ENCODE measurements at regions not wholly inside any gene's neighbourhood (a gene's known extent, or its start where the extent isn't known, plus 50 kb on each side); places are given as distances from the start of the nearest gene placed in this dataset.

GRCh38 chr5:30040488-30041118 lies 1152.9 kb upstream of the CDH6 start:
- peak; percentile 39 for DNase-seq (ENCODE audit: low spot score)
- POLR2A ChIA-PET (ENCODE audit: low non-redundant PET), result no interaction called here
- CTCF ChIA-PET, result interaction anchor here (0.6 to 1.5 kb wide), 12 partner anchors 44 to 1577 kb away, joined by 3 to 5 read pairs (median 4); no protein-coding TSS in a partner anchor
- H3K27ac ChIP-seq, result no peak overlapping the region
- peak; percentile 94 for TF ChIP-seq CTCF (conservative IDR thresholded peaks at IDR 0.05; ENCODE audit: low read depth)

DNA sequence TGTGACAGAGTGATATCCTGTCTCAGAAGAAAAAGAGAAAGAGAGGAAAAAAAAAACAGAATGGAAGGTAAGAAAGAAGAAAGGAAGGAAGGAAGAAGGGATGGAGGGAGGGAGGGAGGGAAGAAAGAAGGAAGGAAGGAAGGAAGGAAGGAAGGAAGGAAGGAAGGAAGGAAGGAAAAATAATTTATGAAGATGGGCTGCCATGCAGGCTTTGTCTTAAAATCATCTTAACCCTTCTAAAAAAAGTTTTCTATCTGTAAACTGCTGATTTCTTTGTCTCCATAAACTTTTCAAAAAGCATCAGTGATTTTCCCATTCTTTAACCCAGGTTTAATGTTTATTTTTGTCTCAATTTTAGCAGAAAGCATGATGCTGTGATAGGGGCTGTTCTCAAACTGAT lies 1154.1 kb upstream of the CDH6 start:
- DNase-seq (ENCODE audit: low spot score), result no peak
- TF ChIP-seq CTCF (conservative IDR thresholded peaks at IDR 0.05; ENCODE audit: low read depth), result no peak

DNA sequence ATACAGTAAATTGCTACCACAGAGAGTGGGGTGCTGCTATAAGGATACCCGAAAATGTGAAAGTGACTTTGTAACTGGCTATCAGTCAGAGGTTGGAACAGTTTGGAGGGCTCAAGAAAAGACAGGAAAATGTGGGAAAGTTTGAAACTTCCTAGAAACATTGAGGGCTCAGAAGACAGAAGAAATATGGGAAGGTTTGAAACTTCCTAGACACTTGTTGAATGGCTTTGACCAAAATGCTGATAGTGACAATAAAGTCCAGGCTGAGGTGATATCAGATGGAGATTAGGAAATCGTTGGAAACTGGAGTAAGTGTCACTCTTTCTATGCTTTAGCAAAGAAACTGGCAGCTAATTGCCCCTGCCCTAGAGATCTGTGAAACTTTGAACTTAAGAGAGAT lies 1158.6 kb upstream of the CDH6 start:
- ChIA-PET POLR2A (ENCODE audit: low non-redundant PET) (no interaction called here), CTCF (no interaction called here)
- TF ChIP-seq CTCF (conservative IDR thresholded peaks at IDR 0.05; ENCODE audit: low read depth), result no peak
- H3K27ac ChIP-seq, result no peak overlapping the region
- no peak for DNase-seq (ENCODE audit: low spot score)

More for the DNA sequence above, 1154.1 kb upstream of the CDH6 start:
- POLR2A ChIA-PET (ENCODE audit: low non-redundant PET), result no interaction called here
- CTCF ChIA-PET, result no interaction called here
- no peak overlapping the region for H3K27ac ChIP-seq

- no peak for TF ChIP-seq CTCF (conservative IDR thresholded peaks at IDR 0.05; ENCODE audit: low read depth)
- DNase-seq (ENCODE audit: low spot score), result no peak
- ChIA-PET CTCF (no interaction called here), POLR2A (ENCODE audit: low non-redundant PET) (no interaction called here)
- no peak overlapping the region for H3K27ac ChIP-seq
Measured at GRCh38 chr5:30030101-30030500, 1163.4 kb upstream of the CDH6 start.

GRCh38 chr5:30001826-30002225 lies 1191.7 kb upstream of the CDH6 start:
- POLR2A ChIA-PET (ENCODE audit: low non-redundant PET), result no interaction called here
- no peak for TF ChIP-seq CTCF (conservative IDR thresholded peaks at IDR 0.05; ENCODE audit: low read depth)
- no peak overlapping the region for H3K27ac ChIP-seq
- DNase-seq (ENCODE audit: low spot score), result no peak
- CTCF ChIA-PET, result interaction anchor here (0.6 kb wide), 1 partner anchor 1164 kb away, joined by 3 read pairs; no protein-coding TSS in a partner anchor

DNA sequence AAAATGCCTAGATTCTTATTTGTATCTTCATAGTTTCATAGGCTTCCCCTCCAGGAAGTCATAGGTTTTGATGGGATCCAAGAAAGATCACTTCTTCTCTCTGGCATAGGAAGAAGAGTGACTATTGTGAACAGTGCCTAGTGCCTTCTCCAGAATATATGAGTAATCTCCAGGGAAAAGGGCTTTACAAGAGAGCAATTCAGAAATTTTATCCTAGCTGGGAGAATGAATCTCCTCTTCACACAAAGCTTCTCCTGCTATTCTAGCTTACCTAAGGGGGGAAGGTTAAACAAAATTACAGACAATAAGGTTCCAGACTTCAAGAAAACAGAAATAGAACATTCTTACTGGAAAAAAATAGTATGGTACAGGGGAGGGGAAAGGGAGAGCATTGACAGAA lies 1193.3 kb upstream of the CDH6 start:
- TF ChIP-seq CTCF (conservative IDR thresholded peaks at IDR 0.05; ENCODE audit: low read depth), result no peak
- ChIA-PET POLR2A (ENCODE audit: low non-redundant PET) (no interaction called here), CTCF (no interaction called here)
- no peak overlapping the region for H3K27ac ChIP-seq
- no peak for DNase-seq (ENCODE audit: low spot score)
